KG1 (cell line): ENCODE measurements at regions not wholly inside any gene's neighbourhood (a gene's known extent, or its start where the extent isn't known, plus 50 kb on each side); places are given as distances from the start of the nearest gene placed in this dataset.

Experiments
- DNase-seq: peaks from one replicate; lab custom pipeline; 2025; lab: John Stamatoyannopoulos, UW

- DNase-seq = no peak
Measured at GRCh38 chr9:109681301-109681700, 98.7 kb upstream of the PALM2AKAP2 start.

DNA sequence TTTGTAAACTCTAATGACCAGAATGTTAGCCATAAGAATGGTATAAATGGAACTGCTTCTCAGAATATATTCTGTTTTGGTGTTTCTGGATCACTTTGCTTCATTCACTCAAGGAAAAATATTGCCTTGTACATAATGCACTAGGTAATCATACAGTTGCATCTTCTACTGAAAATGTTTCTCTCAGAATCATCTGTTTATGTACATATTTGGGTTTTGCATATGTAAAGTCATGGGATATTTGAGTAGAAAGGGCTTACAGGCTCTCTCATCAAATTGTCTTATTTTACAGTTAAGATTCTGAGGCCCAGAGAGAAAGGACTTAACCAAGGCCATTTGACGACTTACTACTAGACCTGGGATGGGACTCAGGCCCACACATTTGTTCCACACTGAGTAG, 97.8 kb upstream of the PALM2AKAP2 start:
- no peak for DNase-seq

GRCh38 chr9:109683521-109683920, 96.5 kb upstream of the PALM2AKAP2 start:
- no peak for DNase-seq

GRCh38 chr9:109689701-109690100, 90.3 kb upstream of the PALM2AKAP2 start:
- no peak for DNase-seq

GRCh38 chr9:109699019-109699418, 81.0 kb upstream of the PALM2AKAP2 start:
- DNase-seq = no peak

DNA sequence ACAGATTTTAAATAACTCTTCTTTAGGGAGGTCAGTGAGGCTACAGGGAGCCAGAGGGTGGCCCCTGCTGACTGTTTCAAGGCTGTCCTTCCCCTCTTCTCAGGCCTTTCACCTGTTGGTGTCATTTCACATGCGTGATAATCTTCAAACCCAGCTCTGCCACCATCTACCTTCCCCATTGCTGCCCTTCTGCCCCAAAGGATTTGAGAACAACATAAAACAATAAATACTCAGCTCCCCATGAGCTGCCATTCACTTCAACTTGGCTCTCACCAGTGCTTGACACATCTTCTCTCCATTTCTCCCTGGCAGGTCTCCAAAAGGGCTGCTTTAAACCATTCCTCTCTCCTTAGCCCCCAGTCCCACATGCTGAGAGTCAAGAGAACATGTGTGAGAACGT, 75.5 kb upstream of the PALM2AKAP2 start:
- DNase-seq = no peak

GRCh38 chr9:109705515-109705914, 74.5 kb upstream of the PALM2AKAP2 start:
- DNase-seq = no peak

DNA sequence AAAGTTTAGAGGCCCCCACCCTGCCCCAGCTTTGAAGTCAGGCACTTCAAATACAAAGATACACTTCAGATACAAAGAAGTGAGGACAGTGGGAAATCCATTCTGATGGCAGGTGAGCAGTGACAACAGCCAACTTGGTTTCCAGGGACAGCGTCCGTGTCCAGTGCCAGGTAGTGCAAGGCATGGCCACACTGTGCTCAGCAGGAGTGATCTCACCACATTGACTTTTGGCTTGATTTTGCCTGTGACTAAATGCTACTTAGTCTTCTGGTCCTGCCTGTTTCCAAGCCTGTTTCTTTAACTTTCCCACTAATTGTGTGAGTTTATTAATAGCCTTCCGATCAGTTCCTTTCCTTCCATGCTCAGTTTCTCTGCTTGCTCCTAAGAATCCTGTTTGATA, 72.6 kb upstream of the PALM2AKAP2 start:
- no peak for DNase-seq

- no peak for DNase-seq
Measured at GRCh38 chr9:109708451-109708945, 71.5 kb upstream of the PALM2AKAP2 start.

- no peak for DNase-seq
Measured at GRCh38 chr9:109709866-109710265, 70.1 kb upstream of the PALM2AKAP2 start.

GRCh38 chr9:109710830-109711229, 69.2 kb upstream of the PALM2AKAP2 start:
- DNase-seq = no peak

DNA sequence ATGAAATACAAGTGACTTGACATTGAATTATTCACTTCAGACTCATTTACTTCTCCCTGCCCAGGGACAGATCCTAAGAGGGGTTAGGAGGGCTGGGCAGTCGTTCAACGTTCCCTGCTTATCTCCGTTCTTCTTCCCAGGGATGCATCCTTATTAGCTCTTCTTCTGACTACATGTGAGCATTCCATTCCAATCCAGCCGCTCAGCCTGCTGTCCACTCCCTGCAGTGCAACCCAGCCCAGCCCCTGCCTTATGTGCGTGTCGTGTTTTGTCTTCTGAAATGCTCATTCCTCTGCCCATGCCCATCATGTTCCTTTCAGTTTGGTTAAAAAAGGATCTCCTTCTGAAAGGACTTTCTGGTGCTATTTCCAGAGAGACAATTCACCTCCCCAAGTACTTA, 64.7 kb upstream of the PALM2AKAP2 start:
- DNase-seq = no peak

DNA sequence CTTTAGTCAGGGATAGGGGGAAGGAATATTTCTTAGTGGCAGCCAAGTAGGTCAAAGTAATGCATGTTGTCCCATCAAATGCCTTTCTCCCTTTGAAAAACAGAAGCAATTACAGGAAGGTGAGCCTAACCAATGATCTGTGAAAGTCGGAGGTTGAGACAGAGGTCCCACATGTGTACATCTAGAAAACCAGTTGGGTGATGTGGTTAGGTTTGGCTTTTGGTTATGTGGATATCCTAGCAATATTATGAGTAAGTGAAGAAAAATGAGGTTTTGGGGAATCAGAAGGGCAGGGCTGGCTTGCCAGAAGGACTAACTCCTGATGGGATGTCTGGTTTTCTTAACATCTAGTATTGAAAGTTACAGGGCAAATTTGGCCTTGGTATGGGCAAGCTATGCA, 63.4 kb upstream of the PALM2AKAP2 start:
- no peak for DNase-seq

GRCh38 chr9:109717342-109717741, 62.7 kb upstream of the PALM2AKAP2 start:
- no peak for DNase-seq

GRCh38 chr9:109718861-109719260, 61.1 kb upstream of the PALM2AKAP2 start:
- DNase-seq = no peak

DNA sequence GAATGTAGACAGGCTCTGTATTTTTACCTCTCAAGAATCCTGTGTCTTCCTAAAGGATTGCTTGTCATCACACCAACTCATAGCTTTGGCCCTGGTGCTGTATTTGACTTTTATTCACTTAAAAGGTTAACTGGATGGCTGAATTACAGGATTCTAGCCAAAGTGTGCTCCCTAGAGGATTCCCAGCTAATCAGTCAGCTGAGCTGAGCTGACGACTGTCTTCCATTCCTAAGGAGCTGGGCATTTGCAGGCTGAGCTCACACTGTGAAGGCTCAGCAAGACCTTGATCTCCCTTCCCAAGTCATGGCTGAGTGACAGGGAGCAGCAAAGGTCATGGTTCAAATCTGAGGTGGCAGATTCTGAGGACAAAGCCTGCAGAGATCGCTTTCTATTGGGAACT, 59.0 kb upstream of the PALM2AKAP2 start:
- DNase-seq = no peak

GRCh38 chr9:109722007-109722406, 58.0 kb upstream of the PALM2AKAP2 start:
- no peak for DNase-seq

- no peak for DNase-seq
Measured at GRCh38 chr9:109723781-109724180, 56.2 kb upstream of the PALM2AKAP2 start.

GRCh38 chr9:109725460-109725859, 54.5 kb upstream of the PALM2AKAP2 start:
- no peak for DNase-seq

DNA sequence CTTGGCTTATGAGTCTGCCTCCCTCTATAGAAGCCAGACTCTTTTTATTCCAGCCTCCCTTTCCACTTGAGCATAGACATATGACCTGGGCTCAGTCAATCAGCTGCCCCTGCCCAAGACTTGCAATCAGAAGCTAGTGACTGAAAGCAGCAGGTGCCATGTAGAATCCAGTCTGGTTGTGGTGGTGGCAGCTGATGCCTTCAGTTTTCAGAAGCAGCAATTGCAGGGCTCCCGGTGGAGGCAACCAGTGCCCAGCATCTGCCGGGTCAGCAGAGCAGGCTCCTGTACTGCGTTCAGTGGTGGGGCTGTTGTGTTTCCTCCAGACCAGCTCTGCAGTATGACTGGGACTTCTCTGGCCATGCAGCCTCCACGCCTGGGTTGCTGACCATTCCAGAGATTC, 53.9 kb upstream of the PALM2AKAP2 start:
- DNase-seq = no peak

- no peak for DNase-seq
Measured at GRCh38 chr9:109728686-109729300, 51.2 kb upstream of the PALM2AKAP2 start.

GRCh38 chr9:109729513-109729912, 50.5 kb upstream of the PALM2AKAP2 start:
- DNase-seq = no peak
